Ovary (tissue), 7 donors: ENCODE measurements at regions not wholly inside any gene's neighbourhood (a gene's known extent, or its start where the extent isn't known, plus 50 kb on each side); places are given as distances from the start of the nearest gene placed in this dataset.

Experiments
- DNase-seq, 5 donors: peaks; one replicate each; pipeline ENCODE4 v3.0.0-alpha.2; 2019 to 2020
- H3K27ac ChIP-seq, 2 donors: fragments of 200-600 bp; one replicate each; pipeline versions ENCODE4 v1.5.1 to v1.8.0; 2019 to 2022
- H3K27me3 ChIP-seq: fragments of 200-600 bp; one replicate; pipeline ENCODE4 v1.8.0; 2022
- H3K36me3 ChIP-seq: fragments of 200-600 bp; sonication (generic); one replicate; pipeline ENCODE4 v1.5.1; 2019
- H3K4me1 ChIP-seq: one replicate; pipeline ENCODE4 v1.8.1; 2013; ENCODE audit warnings: mild to moderate bottlenecking, moderate library complexity; ENCODE audit not compliant: insufficient read depth
- H3K4me3 ChIP-seq: fragments of 200-600 bp; sonication (generic); one replicate; pipeline ENCODE4 v1.5.1; 2017
- H3K9me3 ChIP-seq, 2 donors: fragments of 200-600 bp in 1 of 2; sonication (generic) in 1 of 2; one replicate each; pipeline versions ENCODE4 v1.5.1 to v1.8.1; 2013 to 2019; ENCODE audit warnings: mild to moderate bottlenecking in 1 of 2, moderate library complexity in 1 of 2
- EP300 ChIP-seq: sonication (generic); formaldehyde crosslinking; IDR thresholded peaks from one replicate; pipeline ENCODE4 v1.6.1; 2017; ENCODE audit warnings: antibody characterized with exemption
- POLR2A ChIP-seq: fragments of 450-650 bp; IDR thresholded peaks from one replicate; pipeline ENCODE4 v1.6.1; 2017; ENCODE audit warnings: antibody characterized with exemption, mild to moderate bottlenecking, moderate library complexity
- WGBS, 3 donors: extraction: QIAGEN DNeasy Blood & Tissue Kit in 1 of 3; methylation state at CpG; one replicate each; pipeline versions ENCODE4 v1.1.5 to v1.1.7; 2013 to 2017; 5-methylcytosine and 5-hydroxymethylcytosine counted together
- intact Hi-C, 4 donors: fragments of 100-400 bp; cut with DNase I; formaldehyde crosslinking; loops; one replicate each; pipeline versions ENCODE4 v1.11.0 to v1.15.1; 2022 to 2023
- TF ChIP-seq, protein P1 (sequence below), 3 donors: fragments of 450-650 bp in 2 of 3; fragments of 200-600 bp in 1 of 3; IDR thresholded peaks; one replicate each; pipeline versions ENCODE4 v1.5.1 to v1.8.0; 2016 to 2022; ENCODE audit warnings: antibody characterized with exemption in 3 of 3, mild to moderate bottlenecking in 1 of 3
- donor health status: DM: no; HTN: no; CAD: no; lungs with moderate emphysema.
- donor health status: DM: no; HTN: no; CAD: no.
- donor health status: Bipolar disorder and iron deficiency.
- donor health status: DM: no; HTN: no; CAD: no.
- donor health status: DM: yes; HTN: yes; CAD: no.

DNA sequence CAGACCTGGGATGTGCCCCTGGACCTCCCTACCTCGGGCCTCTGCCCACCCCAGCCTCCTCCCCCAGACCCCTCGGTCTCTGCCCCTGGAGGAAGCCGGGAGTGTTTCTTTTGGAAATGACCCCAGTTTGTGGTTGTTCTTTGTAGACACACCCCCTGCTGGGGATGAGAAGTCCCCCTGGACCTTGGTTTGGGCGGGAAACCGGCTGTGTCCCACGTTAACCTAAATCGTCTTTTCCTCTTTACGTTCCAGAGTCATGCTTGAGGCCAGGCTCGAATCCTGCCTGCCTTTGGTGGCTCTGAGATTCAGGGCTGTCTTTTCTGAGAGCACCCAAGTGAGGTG is 116.6 kb downstream of the METRNL start:
- peak in 2 of 5 donors; percentile 23 to 43 for DNase-seq
- Histone ChIP-seq H3K9me3 (no peaks in the 10 kb centered on the region), H3K27me3 (no peaks in the 10 kb centered on the region), H3K27ac (peak overlapping the region in 1 of 2 donors; percentile 63), H3K4me1 (peaks cover 20% of the 10 kb centered on the region), H3K36me3 (no peaks in the 10 kb centered on the region), H3K4me3 (no peak overlapping the region)
- TF ChIP-seq, protein P1, sequence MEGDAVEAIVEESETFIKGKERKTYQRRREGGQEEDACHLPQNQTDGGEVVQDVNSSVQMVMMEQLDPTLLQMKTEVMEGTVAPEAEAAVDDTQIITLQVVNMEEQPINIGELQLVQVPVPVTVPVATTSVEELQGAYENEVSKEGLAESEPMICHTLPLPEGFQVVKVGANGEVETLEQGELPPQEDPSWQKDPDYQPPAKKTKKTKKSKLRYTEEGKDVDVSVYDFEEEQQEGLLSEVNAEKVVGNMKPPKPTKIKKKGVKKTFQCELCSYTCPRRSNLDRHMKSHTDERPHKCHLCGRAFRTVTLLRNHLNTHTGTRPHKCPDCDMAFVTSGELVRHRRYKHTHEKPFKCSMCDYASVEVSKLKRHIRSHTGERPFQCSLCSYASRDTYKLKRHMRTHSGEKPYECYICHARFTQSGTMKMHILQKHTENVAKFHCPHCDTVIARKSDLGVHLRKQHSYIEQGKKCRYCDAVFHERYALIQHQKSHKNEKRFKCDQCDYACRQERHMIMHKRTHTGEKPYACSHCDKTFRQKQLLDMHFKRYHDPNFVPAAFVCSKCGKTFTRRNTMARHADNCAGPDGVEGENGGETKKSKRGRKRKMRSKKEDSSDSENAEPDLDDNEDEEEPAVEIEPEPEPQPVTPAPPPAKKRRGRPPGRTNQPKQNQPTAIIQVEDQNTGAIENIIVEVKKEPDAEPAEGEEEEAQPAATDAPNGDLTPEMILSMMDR (IDR thresholded peaks at IDR 0.05), result no peak
- TF ChIP-seq EP300 (no peak), POLR2A (no peak)
- 21 to 35% (median 22%) methylated on average over 8 to 9 of the region's 9 CpGs for WGBS, 3 donors
- intact Hi-C loops, result no loop called here

DNA sequence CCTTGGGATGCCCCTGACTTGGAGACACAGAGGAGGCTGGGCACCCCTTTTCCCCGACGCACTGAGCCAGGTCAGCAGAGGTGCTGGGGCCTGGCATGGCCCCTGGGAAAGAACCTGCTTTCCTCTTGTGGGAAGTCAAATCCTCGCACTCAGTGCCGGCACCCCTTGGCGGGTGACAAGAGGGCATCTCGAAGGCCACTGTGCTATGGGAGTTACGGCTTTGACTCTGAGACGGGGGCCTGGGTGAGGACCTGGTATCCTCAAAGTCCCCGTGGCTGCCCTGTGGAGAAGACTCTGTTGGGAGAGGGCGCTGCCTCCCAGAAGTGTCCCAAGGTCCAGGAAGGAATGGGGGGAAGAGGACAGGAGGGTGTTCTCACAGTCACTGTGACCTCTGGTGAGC is 117.0 kb downstream of the METRNL start:
- intact Hi-C loops, result no loop called here
- DNase-seq, result peak in 2 of 5 donors; percentile 13 to 39
- Histone ChIP-seq H3K27ac (peak overlapping the region in 1 of 2 donors; percentile 63), H3K36me3 (no peaks in the 10 kb centered on the region), H3K4me1 (peaks cover 20% of the 10 kb centered on the region), H3K27me3 (no peaks in the 10 kb centered on the region), H3K4me3 (no peak overlapping the region), H3K9me3 (no peaks in the 10 kb centered on the region)
- TF ChIP-seq, protein P1 (IDR thresholded peaks at IDR 0.05), result no peak
- TF ChIP-seq EP300, result no peak
- TF ChIP-seq POLR2A, result no peak
- WGBS, 3 donors, result 93 to 95% (median 94%) methylated on average over 10 of the region's 10 CpGs

DNA sequence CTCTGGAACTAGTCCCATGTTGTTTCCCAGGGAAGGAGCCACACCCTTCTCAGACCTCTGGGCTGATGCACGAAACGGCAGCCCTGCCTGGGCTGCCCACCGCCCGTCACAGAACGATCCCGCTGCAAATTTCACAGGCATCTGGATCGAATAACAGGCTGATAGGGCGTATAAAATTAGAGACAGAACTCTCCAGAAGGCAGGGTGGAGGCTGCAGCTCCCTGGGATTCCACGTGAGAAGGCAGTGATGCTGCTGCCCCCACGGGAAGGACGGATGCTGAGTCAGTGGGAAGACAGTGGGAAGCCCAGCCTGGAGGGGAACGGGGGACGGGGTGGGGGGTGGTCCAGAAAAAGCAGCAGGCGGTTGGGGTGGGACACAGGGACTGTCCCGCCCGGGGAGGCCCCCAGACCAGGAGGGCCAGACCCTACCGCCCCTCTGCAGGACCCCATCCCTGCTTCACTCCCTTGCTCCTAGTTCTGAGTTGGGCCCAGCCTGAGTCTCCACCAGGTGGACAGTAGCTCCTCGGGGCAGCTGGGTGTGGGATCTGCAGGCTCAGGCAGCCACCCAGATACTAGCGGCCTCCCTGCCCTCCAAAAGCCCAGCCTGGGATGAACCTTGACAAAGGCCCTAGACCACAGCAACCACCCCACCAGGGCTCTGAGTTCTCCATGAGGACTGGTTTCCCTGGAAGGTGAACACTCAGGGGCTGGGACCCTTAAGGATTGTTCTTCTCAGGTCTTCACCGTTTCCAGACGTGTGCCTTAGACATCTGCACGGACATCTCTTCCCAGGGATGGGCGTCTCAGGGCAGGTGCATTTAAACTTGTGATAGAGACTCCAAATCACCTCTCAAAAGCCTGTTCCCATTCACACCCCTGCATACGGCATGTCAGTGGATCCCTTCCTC is 117.8 kb downstream of the METRNL start:
- H3K27ac ChIP-seq, result no peak overlapping the region
- intact Hi-C loops, result loop anchor here in 1 of 4 donors (1.0 kb wide), 1 partner anchor 37 kb away; no protein-coding TSS in a partner anchor
- H3K4me1 ChIP-seq, result peaks cover 18% of the 10 kb centered on the region
- H3K9me3 ChIP-seq, result no peaks in the 10 kb centered on the region
- no peaks in the 10 kb centered on the region for H3K36me3 ChIP-seq
- H3K4me3 ChIP-seq, result no peak overlapping the region
- TF ChIP-seq EP300, result no peak
- TF ChIP-seq, protein P1 (IDR thresholded peaks at IDR 0.05), result no peak
- TF ChIP-seq POLR2A, result no peak
- H3K27me3 ChIP-seq, result no peaks in the 10 kb centered on the region
- DNase-seq, result peak in 2 of 5 donors; percentile 12 to 31
- WGBS, 3 donors, result 77 to 85% (median 80%) methylated on average over 24 of the region's 24 CpGs

DNA sequence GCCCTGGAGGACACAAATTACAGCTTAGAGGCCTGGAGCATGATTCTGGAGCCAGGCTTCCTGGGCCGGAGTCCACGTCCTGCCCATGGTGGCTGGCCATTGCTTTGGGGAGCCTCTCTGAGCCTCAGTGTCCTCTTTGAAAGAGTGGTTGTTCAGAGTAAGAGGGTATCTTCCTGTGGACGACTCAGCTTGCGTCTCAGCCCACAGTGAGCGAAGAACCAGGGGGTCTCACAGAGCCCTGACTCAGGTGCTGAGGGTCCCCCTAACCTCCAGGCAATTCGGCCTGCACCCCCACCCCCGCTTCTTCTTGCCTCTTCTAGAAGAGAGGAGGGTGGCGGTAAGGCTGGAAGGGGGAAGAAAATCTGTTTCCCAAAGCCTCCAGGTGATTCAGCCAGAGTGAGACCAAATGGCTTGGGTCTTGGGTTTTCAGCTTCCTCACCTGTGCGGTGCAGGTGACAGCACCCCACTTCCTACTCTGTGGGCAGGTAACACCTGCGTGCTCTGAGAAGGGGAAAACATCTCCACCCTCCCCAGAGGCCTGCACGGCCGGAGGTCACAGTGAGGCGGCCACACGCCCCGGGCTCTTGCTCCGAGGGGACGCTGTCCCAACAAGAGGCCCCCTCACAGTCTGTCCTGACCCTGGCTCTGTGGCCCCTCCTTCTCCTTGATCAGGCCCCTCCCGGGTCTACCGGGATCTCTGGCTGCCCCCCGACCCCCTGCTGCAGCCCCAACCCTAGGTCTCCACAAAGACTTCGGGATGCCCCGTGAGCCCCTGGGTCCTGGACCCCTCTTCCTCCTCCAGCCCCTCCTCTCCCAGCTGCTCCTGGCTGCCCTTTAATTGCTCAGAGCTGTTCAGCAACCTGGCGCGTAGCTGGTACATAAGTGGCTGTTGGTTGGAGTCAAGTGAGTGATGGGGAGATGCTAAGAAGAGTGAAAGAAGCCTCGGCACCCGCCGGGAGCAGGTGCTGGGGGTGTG is 119.2 kb downstream of the METRNL start:
- H3K9me3 ChIP-seq, result no peaks in the 10 kb centered on the region
- TF ChIP-seq, protein P1 (IDR thresholded peaks at IDR 0.05), result no peak
- TF ChIP-seq POLR2A (no peak), EP300 (no peak)
- WGBS, 3 donors, result 91 to 97% (median 95%) methylated on average over 27 of the region's 27 CpGs
- intact Hi-C loops, result no loop called here
- H3K36me3 ChIP-seq, result no peaks in the 10 kb centered on the region
- no peak overlapping the region for H3K4me3 ChIP-seq
- peaks cover 17% of the 10 kb centered on the region for H3K4me1 ChIP-seq
- no peak overlapping the region for H3K27ac ChIP-seq
- DNase-seq, result peak in 2 of 5 donors; percentile 13 to 21
- H3K27me3 ChIP-seq, result no peaks in the 10 kb centered on the region
